ENCODE measurements at regions not wholly inside any gene's neighbourhood (a gene's known extent, or its start where the extent isn't known, plus 50 kb on each side); places are given as distances from the start of the nearest gene placed in this dataset.

DNA sequence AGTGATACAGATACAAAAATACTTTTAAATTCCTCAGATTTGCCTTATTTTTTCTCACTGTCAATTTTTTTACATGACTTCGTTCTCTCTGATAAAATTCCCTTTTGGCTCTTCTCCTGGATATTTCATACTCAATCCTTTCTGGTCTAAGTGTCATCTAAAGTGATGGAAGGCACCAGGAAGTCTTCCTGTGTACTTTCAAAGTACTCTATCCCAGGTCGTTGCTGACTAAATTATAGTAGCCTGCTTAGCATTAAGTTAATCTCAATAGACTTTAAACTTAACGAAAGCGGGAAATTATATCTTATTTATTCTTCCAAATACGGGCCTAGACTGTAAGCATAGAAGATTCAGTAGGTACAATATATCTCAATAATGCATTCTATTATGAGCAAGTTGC lies 67.8 kb downstream of the CASP12 start:
- no peak for DNase-seq

DNA sequence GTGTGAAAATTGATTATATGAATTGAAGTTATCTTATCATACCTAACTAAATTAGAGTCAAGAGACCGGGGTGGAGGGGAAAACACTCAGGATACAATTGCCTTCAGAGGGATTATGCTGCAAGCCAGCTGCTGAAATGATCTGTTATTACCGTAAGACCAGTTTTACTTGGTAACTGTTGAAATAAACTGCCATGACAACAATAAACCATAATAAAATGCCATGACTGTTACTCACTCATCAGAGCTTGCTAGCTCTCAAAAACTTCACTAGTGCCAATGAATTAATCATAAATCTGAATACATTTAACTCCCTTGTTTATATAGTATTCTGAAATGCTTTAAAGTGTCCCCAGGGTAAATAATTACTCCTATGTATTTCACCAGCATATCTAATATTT lies 68.2 kb downstream of the CASP12 start:
- peak; percentile 46 for DNase-seq

DNA sequence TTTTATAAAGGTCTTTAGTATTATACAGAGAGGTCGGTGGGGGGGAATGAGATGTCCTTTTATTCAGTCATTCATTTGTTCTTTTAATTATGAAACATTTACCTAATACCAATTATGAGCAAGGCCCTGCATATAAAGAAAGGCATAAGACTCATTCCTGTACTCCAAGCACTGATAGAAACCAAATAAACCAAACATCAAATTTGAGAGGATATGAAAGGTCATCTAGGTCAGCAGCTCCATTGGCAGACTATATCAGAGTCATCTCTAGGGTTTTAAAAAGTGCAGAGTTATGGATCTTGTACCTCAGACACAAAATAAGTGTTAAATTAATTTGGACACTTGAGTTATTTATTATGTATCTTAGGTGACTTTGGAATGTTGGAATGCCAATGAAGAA lies 71.5 kb downstream of the CASP12 start:
- DNase-seq, result no peak

DNA sequence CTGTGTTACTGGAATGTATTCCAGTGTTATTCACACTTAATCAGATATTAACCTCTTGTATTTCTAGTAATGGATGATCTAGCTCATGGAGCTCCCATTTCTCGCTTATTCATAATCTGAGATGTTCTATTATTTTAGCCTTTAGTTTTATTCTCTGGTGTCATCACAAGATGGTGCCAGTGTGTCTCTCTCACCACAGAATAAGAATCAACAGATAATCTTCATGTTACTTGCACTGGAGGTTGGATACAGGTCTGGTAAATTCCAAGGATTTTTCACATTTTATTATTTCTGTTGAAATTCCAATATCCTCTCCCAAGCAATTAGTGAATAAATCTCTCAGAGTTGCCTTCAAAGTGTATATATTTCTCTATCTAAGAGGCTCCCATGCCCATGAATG lies 74.6 kb downstream of the CASP12 start:
- peak; percentile 2 for DNase-seq

DNA sequence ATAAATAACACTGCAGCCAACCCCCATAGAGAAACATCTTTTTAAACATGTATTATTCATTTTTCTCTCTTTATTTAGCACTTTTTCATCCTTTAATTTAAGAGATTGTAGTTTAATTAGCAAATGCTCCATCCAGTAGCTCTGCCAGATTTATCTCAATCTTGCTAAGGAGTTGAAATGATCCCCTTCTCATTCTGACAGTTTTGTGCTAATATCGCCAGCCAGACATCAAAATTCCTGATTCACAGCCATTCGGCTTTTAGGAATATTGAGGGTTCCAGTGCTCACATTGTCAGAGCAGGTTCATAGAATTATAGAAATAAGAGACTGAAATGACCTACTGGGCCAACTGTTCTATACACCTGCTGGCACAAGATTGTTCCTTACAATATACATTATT lies 77.8 kb downstream of the CASP12 start:
- no peak for DNase-seq

DNA sequence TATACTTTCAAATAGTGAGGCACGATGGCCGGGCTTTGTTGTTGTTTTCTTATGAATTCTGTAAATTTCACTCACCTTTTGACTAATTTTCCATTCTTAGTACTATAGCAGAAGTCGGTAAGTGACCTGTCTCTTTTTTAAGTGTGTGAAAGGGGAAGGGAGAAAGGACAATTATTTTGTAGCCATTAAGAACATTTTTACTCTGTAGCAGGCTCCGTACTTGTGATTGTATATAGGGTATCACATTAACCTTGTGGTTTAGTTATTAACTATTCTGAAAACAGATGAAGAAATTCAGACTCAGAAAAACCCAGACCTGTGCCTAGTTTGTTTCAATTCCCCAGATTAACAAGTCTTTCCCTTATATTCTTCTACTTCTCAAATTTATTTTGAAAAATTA lies 78.7 kb downstream of the CASP12 start:
- no peak for DNase-seq

DNA sequence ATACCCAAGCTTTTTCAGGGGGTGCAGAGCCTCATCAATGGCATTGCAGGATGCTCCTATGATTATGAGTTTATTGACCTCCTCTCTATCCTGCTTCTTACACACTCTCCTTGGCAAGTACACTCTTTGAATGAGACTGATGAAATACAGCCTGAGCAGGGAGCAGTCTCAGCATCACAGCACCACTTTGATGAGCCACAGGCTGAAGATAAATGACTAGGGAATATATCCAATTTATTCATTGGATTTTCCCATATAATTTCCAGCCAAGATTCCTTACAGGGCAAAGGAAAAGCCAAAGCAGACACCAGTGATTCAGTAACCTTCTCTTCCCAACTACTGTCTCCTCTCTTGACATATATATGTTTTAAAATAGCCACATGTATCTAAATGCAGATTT lies 79.2 kb downstream of the CASP12 start:
- no peak for DNase-seq

DNA sequence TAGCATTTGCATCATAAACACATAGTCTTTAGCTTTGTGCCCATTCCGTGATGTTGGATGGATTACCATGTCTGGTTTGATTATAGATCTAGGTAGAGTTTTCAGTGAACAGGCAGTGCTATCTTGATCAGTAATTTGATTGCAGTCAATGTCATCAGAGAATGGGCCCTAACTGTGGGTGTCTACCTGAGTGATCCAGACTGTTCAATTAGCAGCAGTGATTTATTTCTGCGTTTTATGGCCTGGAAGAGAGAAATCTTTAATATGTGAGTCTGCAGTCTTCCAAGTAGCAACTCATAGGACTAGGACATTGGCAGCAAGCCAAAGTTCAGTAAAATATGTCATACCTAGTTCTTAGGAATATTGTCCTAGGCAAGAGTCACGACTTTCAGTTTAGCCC lies 80.3 kb downstream of the CASP12 start:
- peak; percentile 45 for DNase-seq

DNA sequence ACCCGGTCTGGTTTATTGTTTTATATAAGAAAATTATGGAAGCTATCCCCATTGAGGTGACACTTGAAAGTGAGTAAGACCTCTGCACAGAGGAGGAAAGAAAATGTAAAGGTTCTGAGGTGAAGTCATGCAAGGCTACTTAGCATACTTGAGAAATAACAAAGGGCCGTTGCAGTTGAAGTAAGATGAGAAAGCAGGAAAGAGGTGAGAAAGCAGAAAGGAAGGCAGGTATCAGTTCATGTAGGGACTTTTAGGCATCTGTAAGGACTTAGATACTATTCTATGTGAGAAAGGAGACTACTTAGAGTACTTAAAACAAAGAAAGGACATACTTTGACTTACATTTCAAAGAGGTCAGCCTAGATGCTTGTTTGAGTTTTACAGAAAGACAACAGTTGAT lies 84.7 kb downstream of the CASP12 start:
- no peak for DNase-seq

DNA sequence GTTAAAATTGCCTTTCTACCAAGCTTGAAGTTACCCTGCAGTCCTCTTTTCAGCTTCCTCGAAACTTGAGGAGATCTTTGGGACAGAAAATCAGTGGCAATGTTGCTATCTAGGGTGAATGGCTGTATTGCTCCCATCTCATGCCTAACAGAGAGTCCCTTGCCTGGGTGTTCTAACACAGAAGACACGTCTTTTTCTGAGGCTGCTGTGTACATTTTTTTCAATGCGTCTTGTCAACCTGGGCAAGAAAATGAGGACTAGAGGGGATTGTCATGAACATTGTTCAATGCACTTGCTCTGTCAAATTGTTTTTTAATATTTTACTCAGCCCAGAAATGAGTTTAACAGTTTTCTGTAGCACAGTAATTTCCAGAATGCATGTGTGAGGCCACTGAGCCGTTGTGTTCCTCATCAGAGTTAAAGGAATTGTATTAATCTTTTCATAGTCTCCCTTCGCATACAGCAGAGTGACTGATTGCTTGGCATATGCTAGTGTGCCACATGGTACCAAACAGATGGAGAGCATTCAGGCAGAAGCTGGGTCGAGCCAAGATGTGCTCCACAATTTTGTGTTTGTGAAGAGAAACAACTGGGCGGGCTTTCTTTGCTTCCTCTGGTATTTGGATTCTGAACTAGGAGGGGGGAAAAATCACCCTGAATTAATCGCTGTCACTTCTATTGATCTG lies 86.0 kb downstream of the CASP12 start:
- no peak for DNase-seq

DNA sequence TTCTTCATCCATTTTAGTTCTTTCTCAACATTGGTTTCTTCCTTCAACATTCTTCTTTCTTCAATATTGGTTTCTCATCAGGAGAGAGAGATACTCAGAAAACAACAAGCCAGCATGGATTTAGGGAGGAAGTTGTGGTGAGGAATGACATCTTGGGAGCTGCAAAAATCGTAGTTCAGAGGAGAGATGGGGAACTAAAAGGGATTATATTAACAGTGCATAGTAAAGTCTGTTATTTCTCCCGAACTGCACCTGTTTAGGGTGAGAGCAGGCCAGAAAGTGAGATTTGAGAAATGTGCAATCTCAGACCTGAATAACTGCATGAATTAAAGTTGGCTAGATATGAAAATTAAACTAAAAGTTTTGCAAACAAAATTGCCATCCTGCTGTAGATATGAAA lies 94.5 kb downstream of the CASP12 start:
- DNase-seq, result no peak

DNA sequence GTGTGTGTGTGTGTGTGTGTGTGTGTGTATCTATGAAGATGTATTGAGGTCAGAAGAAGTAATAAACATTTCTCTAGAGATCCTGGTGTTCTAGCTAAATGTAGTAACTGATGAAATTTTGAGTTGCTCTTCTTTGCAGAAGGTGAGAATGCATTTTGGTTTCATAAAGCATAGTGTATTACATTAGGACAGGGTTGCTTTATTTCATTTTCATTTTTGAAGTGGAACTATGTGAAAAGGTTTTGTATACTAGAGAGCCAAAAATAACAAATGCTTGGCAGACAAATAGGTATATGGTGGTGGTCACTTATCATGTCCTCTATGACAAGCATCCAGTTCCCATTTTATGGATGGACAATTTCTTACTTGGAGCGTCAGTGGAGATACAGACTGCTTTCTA lies 99.0 kb downstream of the CASP12 start:
- DNase-seq, result no peak

DNA sequence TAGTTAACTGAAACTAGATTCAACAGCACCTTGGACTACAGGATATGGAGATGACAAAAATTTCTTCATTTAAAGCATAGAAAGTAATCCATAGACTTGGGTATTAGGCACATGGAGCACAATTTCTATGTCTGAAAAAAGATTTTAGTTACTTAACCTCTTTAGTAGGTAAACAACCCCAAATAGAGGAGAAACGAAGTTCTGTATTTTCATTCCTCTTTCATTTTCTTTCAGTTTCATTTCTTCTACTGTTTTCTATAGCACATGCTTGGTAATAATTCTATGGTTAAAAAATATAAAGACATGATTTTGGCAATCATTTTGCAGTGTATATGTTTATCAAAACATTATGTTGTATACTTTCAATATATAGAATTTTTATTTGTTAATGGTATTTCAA lies 99.5 kb downstream of the CASP12 start:
- no peak for DNase-seq

DNA sequence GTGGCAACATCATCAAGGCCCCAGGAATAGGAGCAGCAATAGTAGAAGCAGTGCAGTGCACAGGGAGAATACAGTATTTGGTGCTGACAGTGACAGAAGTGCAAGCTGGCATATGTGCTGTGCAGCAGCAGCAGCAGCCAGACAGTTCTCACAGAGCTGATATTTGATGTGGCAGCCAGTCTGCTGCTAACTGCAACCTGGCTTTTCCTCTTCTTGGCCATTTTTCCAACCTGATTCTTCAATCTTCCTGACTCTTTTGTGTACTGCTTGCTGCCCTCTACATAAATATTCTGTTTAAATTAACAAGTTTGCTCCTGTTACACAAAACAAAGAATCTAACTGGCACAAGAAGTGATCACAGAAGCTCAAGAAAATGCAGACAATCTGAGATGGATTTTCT lies 102.0 kb downstream of the CASP12 start:
- no peak for DNase-seq

DNA sequence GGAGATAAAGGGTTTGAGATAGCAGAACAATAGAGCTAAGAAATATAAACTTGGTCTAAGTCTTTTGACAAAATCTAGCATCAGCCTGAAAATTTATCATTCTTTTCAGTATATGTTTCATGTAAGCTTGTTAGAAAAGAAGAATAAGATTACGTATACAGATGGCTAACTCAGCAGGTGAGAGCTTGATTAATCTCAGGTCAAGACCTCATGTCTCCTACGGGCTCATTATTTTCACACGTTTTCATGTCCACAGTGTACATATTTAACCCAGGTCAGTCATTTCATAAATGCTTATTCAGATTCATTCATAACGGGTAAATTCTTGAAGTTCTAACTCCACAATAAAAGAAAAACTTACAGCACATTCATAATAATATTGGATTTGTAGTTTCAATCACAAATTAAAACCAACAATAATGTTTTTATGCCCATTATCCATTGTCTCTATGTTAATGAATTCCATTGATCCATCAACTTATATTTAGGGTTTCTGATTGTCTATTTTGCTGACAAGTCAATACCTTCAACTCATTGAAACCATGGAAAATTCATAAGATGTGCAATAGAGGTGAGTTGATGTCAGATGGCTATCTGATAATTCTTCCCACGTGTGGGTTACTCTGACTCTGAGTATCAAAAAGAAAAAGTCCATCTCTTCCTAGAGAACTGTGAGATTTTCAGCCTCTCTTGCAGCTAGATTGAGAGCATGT lies 102.6 kb downstream of the CASP12 start:
- no peak for DNase-seq

DNA sequence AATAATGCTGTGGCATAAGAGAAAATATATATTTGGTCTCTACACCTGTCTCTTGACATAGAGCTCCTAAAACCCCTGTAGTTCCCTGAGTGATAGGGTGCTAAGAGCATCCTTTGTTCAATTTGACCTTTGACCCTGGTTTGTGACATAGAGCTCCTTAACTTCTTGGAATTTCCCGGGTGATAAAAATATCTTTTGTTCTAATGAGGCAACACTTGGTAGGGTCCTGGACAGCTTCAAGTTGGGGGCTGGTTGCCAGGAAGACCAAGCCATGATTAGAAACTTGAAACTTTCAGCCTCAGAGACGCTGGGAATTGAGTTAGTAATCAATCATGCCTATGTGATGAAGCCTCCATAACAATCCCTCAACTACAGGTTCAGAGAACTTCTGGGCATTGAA lies 105.4 kb downstream of the CASP12 start:
- DNase-seq, result no peak

DNA sequence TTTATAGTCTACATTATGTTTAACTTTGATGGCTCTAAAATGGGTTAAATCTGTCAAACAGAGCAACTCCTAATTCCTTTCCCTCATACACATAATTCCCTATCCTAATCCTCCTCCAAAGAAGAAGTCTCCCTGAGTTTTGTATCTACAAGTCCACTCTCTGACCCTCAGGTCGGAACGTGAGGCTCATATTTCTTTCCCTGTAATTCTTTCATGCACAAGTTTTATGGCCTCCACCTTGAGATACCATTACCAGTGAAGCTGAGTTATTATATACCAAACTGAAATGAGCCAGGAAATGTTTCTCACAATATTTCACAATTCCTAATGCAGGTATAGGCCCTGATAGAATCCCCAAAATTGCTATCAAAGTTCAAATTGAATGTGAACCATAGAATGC lies 106.4 kb downstream of the CASP12 start:
- DNase-seq, result no peak

DNA sequence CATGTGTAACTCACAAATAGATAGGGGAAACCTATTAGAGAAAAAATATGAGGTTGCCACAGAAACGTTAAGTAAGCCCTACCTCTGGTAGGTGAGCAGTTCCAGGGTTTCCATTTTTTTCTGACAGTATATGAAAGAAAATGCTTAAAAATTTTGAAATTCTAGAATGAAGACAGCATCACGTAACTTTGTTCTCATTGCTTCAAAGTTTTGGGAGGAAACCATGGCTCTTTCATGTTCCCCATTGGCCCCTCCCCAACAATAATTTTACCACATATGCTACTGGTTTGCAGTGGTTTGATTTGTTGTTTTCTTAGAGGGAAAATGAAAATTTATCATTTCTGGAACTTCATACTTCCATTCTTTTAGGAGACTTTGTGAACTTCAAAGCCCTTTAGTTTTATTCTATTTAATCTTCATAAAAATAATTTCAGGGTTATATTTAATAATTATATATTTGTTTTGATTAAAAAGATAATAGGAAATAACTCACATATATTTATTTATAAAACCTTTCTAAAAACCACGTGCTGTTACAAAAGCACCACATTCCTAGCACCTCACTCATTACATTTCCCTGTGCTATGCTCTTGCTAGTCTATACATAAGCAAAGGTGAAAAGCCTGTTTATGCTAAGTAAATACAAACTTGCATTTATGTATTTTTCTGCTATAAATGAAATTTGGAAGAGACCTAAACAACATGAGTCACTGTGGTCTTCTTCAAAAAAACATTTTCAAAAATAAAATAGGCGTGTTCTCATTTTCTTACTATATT lies 113.4 kb downstream of the CASP12 start:
- DNase-seq, result no peak

DNA sequence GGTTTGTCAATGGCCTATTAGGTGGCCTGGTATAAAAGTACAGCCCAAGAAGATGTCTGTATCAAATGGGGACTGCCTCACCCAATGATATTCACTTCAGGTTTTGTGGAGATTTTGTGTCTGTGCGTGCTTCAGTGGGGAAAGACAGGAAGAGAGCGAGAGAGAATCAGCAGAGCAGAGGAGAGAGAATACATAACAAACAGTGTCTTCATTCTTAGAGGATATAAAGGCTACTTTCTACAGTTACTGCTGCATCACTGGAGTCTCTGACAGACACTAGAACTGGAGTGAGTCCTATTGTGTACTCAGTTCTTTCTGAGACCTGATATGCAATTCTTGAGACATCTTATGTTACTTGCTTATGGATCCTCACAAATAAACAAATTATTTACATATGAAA lies 115.0 kb downstream of the CASP12 start:
- DNase-seq, result no peak

DNA sequence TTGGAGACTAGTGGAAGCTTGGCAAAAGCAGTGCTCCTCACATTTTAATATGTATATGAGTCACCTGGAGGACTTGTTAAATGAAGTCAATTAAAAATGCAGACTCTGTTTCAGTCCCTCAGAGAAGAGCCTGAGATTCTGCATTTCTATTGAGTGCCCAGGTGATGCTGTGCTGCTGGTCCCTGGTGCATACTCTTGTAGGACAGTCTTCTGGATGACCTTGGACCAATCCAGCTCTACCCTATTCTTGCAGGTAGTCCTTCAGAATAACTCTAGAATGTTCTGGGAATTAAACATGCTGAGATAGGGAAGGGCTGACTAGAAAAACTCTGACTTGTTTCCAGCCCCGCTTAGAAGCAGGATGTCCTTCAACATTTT lies 115.9 kb downstream of the CASP12 start:
- DNase-seq, result no peak

DNA sequence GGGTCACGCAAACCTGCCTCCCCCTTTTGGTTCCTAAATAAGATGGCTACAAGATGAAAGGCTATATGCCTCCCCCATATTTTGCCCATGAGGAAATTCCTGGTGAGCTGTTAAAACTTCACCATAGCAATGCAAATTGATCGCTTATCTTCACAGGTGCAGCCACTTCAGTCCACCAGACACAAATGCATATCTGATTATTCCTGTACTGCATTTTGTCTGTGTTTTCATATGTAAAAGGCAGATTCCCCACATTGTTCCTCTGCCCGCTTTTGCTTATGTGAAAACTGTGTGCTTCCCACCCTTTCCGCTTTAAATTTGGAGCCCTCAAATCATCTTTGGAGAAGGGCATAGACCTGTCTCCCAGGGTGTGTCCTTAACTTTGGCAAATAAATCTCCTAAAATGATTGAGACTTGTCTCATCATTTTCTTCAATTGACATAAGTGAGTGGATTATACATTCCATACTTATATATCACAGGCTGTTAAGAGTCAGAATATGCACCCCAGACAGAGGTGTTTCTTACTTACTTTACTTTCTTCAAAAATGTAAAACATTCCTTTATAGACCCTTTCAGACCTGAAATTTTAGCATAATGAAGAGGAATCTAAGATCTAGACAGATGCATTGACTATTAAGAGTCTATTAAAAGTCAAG lies 116.4 kb downstream of the CASP12 start:
- no peak for DNase-seq

DNA sequence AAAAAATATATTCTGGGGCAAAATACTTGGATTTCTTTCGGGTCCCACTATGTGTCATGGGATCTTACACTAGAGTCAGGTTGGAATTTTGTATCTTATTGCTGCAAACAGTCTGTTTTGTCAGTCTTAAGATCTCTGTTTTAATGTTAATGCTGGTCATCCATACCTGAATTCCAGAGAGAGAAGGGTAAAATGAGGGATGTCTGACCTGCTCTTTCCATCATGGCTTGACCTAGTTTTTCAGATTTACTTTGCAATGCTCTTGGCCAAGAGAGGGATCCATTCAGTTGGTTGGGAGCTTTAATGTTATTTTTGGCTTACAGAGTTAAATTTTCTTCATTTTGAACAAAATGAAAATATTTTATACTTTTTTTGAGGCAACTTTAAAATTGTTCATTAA lies 117.2 kb downstream of the CASP12 start:
- no peak for DNase-seq

DNA sequence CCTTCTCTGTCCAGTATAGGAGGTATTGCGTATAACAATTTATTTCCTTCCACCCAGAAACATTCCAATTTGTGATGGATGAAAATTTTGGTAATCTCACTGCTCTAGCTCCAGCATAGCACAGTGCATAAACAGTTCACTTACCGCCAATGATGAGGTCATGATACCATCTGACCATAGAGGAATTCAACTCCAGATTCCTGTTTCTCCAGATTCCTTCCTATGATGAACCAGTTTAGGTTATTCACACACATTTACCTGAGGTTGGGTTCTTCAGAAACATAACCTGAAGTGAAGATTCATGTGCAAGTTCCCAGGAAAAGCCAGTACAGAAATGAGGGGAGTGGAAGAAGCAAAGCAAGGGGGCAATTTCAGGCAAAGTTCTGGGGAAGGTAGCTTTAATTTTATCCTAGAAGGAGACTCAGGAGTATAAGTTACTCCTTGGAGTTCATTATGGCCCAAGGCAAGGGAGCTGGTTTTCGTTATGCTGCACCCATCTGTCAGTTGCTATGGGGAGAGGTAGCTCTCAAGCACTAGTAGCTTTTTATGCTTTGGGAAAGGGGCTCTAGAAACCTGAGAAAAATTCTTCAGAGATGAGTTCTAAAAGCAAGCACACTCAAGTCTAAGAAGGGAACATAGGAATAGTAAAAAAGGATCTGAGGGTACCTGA lies 121.6 kb downstream of the CASP12 start:
- no peak for DNase-seq

Data from dermis blood vessel endothelial cell (primary cell).